ENCODE measurements at regions not wholly inside any gene's neighbourhood (a gene's known extent, or its start where the extent isn't known, plus 50 kb on each side); places are given as distances from the start of the nearest gene placed in this dataset.
"Not testable (repeated sequence)": the region's sequence is repeated elsewhere in the genome, so short reads cannot be mapped to it uniquely, and the experiment has no call there.

DNA sequence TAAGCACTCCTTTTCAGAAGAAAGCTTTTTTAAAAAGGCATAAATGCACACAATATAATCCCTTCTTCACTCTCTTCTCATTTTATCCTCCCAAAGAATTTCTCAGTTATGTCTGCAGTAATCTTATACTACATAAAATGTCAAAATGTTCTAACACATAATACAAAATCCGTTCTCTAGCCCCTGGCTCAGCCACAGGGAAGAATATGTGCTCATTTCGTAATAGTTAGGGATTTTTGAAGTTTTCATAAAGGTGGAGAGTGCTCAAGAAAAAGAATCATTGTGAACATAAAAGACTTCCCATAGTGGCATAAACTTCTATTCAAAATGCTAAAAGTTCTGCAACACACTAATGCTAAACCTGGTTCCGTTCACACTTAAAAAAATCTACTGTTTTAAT, 1410.7 kb upstream of the C9orf72 start (continued):
- TF ChIP-seq ZNF202 (tag by site-specific recombination; IDR thresholded peaks at IDR 0.05; ENCODE audit: borderline replicate concordance) (no peak), ZNF501 (tag by site-specific recombination; IDR thresholded peaks at IDR 0.05) (no peak), ZNF23 (tag by site-specific recombination; IDR thresholded peaks at IDR 0.05; ENCODE audit: borderline replicate concordance) (no peak), ZNF404 (tag by site-specific recombination; IDR thresholded peaks at IDR 0.05) (no peak), ZNF843 (tag by site-specific recombination; IDR thresholded peaks at IDR 0.05) (no peak), ZNF133 (tag by site-specific recombination; IDR thresholded peaks at IDR 0.05) (no peak), ZNF416 (tag by site-specific recombination; IDR thresholded peaks at IDR 0.05) (no peak), ZNF19 (tag by site-specific recombination; IDR thresholded peaks at IDR 0.05; ENCODE audit: low read depth) (no peak)

DNA sequence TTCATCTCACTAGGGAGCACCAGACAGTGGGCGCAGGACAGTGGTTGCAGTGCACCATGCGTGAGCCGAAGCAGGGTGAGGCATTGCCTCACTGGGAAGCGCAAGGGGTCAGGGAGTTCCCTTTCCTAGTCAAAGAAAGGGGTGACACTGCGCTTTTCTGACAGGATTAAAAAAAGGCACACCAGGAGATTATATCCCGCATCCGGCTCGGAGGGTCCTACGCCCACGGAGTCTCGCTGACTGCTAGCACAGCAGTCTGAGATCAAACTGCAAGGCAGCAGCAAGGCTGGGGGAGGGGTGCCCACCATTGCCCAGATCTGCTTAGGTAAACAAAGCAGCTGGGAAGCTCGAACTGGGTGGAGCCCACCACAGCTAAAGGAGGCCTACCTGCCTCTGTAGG, 1416.7 kb upstream of the C9orf72 start:
- CTCF ChIA-PET; H3K9me3 ChIP-seq (ENCODE audit: control insufficient read depth, insufficient read depth, low read depth, low read length); H3K4me1 ChIP-seq (ENCODE audit: control insufficient read depth, insufficient read depth, low read length); H3K36me3 ChIP-seq (ENCODE audit: control insufficient read depth in 2 of 2, insufficient read depth in 1 of 2, low read length in 2 of 2); H3K27ac ChIP-seq (ENCODE audit: extremely low read depth, low read depth, low read length); H3K4me3 ChIP-seq (ENCODE audit: low read depth, low read length); POLR2A ChIA-PET: not testable (repeated sequence)

DNA sequence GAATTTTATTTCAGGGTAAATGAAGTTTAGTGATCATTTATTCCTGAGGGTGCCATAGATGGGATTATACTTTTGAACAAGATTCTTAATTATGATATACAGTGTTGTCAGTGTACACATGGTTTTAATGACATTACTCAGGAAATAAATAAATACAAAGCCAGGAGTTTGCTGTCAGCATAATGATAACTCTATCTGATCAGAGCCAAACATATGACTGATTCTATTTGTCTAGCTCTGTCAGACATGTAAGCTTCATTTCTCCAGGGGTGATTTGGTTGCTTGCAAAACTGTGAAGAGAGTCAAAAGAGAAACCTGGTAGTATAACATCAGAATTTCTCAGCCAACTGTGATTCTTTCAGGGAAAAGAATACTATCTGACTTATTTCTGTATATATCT, 1425.8 kb upstream of the C9orf72 start:
- POLR2A ChIA-PET = no interaction called here
- Histone ChIP-seq H3K36me3 (ENCODE audit: control insufficient read depth in 2 of 2, insufficient read depth in 1 of 2, low read length in 2 of 2) (no peaks in the 10 kb centered on the region), H3K9me3 (ENCODE audit: control insufficient read depth, insufficient read depth, low read depth, low read length) (no peaks in the 10 kb centered on the region), H3K4me1 (ENCODE audit: control insufficient read depth, insufficient read depth, low read length) (no peaks in the 10 kb centered on the region), H3K27ac (ENCODE audit: extremely low read depth, low read depth, low read length) (no peak overlapping the region), H3K4me3 (ENCODE audit: low read depth, low read length) (no peak overlapping the region)
- TF ChIP-seq ZNF140 (tag by site-specific recombination; IDR thresholded peaks at IDR 0.05) (no peak), OVOL3 (tag by site-specific recombination; IDR thresholded peaks at IDR 0.05) (no peak), ZNF560 (tag by site-specific recombination; IDR thresholded peaks at IDR 0.05; ENCODE audit: borderline replicate concordance) (no peak), IKZF3 (tag by site-specific recombination; IDR thresholded peaks at IDR 0.05) (no peak), ZNF571 (tag by site-specific recombination; IDR thresholded peaks at IDR 0.05) (no peak), GLI4 (tag by site-specific recombination; IDR thresholded peaks at IDR 0.05) (no peak), ZNF391 (tag by site-specific recombination; IDR thresholded peaks at IDR 0.05; ENCODE audit: borderline replicate concordance, low read depth) (no peak), ZBTB8A (tag by site-specific recombination; IDR thresholded peaks at IDR 0.05) (no peak), ZNF10 (tag by site-specific recombination; IDR thresholded peaks at IDR 0.05) (no peak), SALL2 (tag by site-specific recombination; IDR thresholded peaks at IDR 0.05; ENCODE audit: borderline replicate concordance) (no peak)
- TF ChIP-seq, protein P1, sequence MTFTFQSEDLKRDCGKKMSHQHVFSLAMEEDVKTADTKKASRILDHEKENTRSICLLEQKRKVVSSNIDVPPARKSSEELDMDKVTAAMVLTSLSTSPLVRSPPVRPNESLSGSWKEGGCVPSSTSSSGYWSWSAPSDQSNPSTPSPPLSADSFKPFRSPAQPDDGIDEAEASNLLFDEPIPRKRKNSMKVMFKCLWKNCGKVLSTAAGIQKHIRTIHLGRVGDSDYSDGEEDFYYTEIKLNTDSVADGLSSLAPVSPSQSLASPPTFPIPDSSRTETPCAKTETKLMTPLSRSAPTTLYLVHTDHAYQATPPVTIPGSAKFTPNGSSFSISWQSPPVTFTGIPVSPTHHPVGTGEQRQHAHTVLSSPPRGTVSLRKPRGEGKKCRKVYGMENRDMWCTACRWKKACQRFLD (tag by site-specific recombination; IDR thresholded peaks at IDR 0.05) = no peak
- TF ChIP-seq, protein P2, sequence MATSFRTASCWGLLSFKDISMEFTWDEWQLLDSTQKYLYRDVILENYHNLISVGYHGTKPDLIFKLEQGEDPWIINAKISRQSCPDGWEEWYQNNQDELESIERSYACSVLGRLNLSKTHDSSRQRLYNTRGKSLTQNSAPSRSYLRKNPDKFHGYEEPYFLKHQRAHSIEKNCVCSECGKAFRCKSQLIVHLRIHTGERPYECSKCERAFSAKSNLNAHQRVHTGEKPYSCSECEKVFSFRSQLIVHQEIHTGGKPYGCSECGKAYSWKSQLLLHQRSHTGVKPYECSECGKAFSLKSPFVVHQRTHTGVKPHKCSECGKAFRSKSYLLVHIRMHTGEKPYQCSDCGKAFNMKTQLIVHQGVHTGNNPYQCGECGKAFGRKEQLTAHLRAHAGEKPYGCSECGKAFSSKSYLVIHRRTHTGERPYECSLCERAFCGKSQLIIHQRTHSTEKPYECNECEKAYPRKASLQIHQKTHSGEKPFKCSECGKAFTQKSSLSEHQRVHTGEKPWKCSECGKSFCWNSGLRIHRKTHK (tag by site-specific recombination; IDR thresholded peaks at IDR 0.05) = no peak
- TF ChIP-seq, protein P3, sequence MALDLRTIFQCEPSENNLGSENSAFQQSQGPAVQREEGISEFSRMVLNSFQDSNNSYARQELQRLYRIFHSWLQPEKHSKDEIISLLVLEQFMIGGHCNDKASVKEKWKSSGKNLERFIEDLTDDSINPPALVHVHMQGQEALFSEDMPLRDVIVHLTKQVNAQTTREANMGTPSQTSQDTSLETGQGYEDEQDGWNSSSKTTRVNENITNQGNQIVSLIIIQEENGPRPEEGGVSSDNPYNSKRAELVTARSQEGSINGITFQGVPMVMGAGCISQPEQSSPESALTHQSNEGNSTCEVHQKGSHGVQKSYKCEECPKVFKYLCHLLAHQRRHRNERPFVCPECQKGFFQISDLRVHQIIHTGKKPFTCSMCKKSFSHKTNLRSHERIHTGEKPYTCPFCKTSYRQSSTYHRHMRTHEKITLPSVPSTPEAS (tag by site-specific recombination; IDR thresholded peaks at IDR 0.05) = no peak
- CTCF ChIA-PET = no interaction called here

Measured in HEK293 (cell line).